Neural cell (in vitro differentiated cells): ENCODE measurements at regions not wholly inside any gene's neighbourhood (a gene's known extent, or its start where the extent isn't known, plus 50 kb on each side); places are given as distances from the start of the nearest gene placed in this dataset.

ENCODE experiments used
- H2AFZ ChIP-seq: fragments of 200-600, 300-800 bp; sonication (generic), shearing (Covaris generic); 2 replicates; pipeline ENCODE4 v1.6.0; 2014; ENCODE audit warnings: low read depth, mild to moderate bottlenecking, antibody characterized with exemption, low read length, moderate library complexity
- H3F3A ChIP-seq: fragments of 200-600 bp; shearing (Covaris generic); 2 replicates; pipeline ENCODE4 v1.6.1; 2016; ENCODE audit warnings: mild to moderate bottlenecking, moderate library complexity, mixed read lengths, antibody characterized with exemption, low read length; ENCODE audit not compliant: insufficient read depth, poor library complexity, severe bottlenecking
- H3K27ac ChIP-seq: fragments of 200-600, 300-800 bp; sonication (generic), shearing (Covaris generic); 2 replicates; pipeline ENCODE4 v1.5.1; 2014; ENCODE audit warnings: mild to moderate bottlenecking, low read length, moderate library complexity
- H3K27me3 ChIP-seq: fragments of 300-800, 200-600 bp; sonication (generic), shearing (Covaris generic); 2 replicates; pipeline ENCODE4 v1.6.0; 2014; ENCODE audit warnings: mild to moderate bottlenecking, low read depth, low read length, moderate library complexity; ENCODE audit not compliant: insufficient read depth
- H3K36me3 ChIP-seq: fragments of 300-800, 200-600 bp; sonication (generic), shearing (Covaris generic); 2 replicates; pipeline ENCODE4 v1.5.1; 2014; ENCODE audit warnings: mild to moderate bottlenecking, antibody characterized with exemption, low read length, moderate library complexity; ENCODE audit not compliant: insufficient read depth
- H3K4me2 ChIP-seq: fragments of 300-800, 200-600 bp; sonication (generic), shearing (Covaris generic); 2 replicates; pipeline ENCODE4 v1.6.0; 2014; ENCODE audit warnings: mild to moderate bottlenecking, low read length
- H3K4me3 ChIP-seq: fragments of 300-800, 200-600 bp; sonication (generic), shearing (Covaris generic); 2 replicates; pipeline ENCODE4 v1.5.1; 2014; ENCODE audit warnings: mild to moderate bottlenecking, low read length, moderate library complexity
- H3K79me2 ChIP-seq: fragments of 200-600 bp; shearing (Covaris generic); replicated peaks from 2 replicates; pipeline ENCODE4 v1.6.0; 2014; ENCODE audit warnings: mild to moderate bottlenecking, low read length, moderate library complexity; ENCODE audit not compliant: insufficient read depth
- H3K9ac ChIP-seq: fragments of 300-800, 200-600 bp; sonication (generic), shearing (Covaris generic); 2 replicates; pipeline ENCODE4 v1.6.1; 2016; ENCODE audit warnings: mild to moderate bottlenecking, low read length, mixed read lengths
- H3K9me2 ChIP-seq: fragments of 200-600 bp; shearing (Covaris generic); 2 replicates; pipeline ENCODE4 v1.6.1; 2016; ENCODE audit warnings: mild to moderate bottlenecking, low read length, mixed read lengths; ENCODE audit not compliant: insufficient read depth
- H3K9me3 ChIP-seq: fragments of 200-600, 300-800 bp; sonication (generic), shearing (Covaris generic); 2 replicates; pipeline ENCODE4 v1.6.1; 2016; ENCODE audit warnings: mild to moderate bottlenecking, mixed run types, low read length, moderate library complexity, mixed read lengths
- H4K20me1 ChIP-seq: fragments of 200-600 bp; shearing (Covaris generic); 2 replicates; pipeline ENCODE4 v1.6.1; 2016; ENCODE audit warnings: mild to moderate bottlenecking, mixed run types; ENCODE audit not compliant: insufficient read depth
- EP300 ChIP-seq: fragments of 450-650 bp; conservative IDR thresholded peaks from 2 replicates; pipeline ENCODE4 v1.6.1; 2014; ENCODE audit warnings: antibody characterized with exemption, mild to moderate bottlenecking, moderate library complexity; ENCODE audit not compliant: poor library complexity, severe bottlenecking
- MXI1 ChIP-seq: fragments of 450-650 bp; conservative IDR thresholded peaks from 2 replicates; pipeline ENCODE4 v1.6.1; 2014; ENCODE audit warnings: antibody characterized with exemption, mild to moderate bottlenecking; ENCODE audit not compliant: poor library complexity, severe bottlenecking
- POLR2AphosphoS5 ChIP-seq: IDR thresholded peaks from 2 replicates; pipeline ENCODE4 v1.6.1; 2012
- RAD21 ChIP-seq: fragments of 450-650 bp; conservative IDR thresholded peaks from 2 replicates; pipeline ENCODE4 v1.6.1; 2014; ENCODE audit warnings: antibody characterized with exemption, mild to moderate bottlenecking, moderate library complexity
- SMC3 ChIP-seq: fragments of 450-650 bp; conservative IDR thresholded peaks from 2 replicates; pipeline ENCODE4 v1.6.1; 2014; ENCODE audit warnings: antibody characterized with exemption, mild to moderate bottlenecking, moderate library complexity; ENCODE audit not compliant: poor library complexity
- TAF1 ChIP-seq: IDR thresholded peaks from 2 replicates; pipeline ENCODE4 v1.6.1; 2012; ENCODE audit warnings: low read depth
- TF ChIP-seq, protein P1 (sequence below): IDR thresholded peaks from 2 replicates; pipeline ENCODE4 v1.6.1; 2012; ENCODE audit warnings: borderline replicate concordance
- TF ChIP-seq, protein P2 (sequence below): fragments of 450-650 bp; IDR thresholded peaks from 2 replicates; pipeline ENCODE4 v1.5.1; 2014; ENCODE audit warnings: antibody characterized with exemption, mild to moderate bottlenecking, moderate library complexity; ENCODE audit not compliant: poor library complexity, severe bottlenecking

DNA sequence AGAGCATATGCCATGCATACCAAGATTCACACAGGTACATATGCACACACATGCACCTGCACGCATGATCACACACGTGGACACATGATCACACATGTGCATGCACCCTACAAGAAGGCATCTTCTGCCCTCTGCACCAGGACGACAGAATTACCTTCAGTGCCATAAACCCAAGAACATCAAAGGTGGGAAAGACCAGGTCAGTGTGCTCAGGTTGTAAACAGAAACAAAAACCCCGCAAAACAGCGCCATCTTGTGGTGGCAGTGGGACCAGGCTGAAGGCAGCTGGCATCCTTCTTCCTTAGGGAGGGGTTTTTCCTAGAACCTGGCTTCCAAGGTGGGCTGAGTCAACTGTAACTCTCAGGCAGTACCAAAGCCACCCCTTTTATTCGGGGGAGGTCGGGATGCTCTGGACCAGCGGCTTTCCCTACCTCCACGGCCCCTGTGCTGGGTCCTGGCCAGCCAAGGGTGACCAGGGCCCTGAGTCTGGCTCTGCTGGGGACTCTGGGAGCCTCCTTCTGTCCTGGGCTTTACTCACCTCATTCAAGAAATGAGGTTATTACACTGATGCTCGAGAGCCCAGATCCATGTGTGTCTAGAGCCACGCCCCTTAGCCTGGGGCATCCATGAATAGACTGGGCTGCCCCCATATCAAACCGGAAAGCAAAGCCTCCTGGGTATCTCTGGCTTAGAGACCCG, 69.4 kb upstream of the FGF3 start:
- no peaks in the 10 kb centered on the region for H4K20me1 ChIP-seq
- TF ChIP-seq, protein P1, sequence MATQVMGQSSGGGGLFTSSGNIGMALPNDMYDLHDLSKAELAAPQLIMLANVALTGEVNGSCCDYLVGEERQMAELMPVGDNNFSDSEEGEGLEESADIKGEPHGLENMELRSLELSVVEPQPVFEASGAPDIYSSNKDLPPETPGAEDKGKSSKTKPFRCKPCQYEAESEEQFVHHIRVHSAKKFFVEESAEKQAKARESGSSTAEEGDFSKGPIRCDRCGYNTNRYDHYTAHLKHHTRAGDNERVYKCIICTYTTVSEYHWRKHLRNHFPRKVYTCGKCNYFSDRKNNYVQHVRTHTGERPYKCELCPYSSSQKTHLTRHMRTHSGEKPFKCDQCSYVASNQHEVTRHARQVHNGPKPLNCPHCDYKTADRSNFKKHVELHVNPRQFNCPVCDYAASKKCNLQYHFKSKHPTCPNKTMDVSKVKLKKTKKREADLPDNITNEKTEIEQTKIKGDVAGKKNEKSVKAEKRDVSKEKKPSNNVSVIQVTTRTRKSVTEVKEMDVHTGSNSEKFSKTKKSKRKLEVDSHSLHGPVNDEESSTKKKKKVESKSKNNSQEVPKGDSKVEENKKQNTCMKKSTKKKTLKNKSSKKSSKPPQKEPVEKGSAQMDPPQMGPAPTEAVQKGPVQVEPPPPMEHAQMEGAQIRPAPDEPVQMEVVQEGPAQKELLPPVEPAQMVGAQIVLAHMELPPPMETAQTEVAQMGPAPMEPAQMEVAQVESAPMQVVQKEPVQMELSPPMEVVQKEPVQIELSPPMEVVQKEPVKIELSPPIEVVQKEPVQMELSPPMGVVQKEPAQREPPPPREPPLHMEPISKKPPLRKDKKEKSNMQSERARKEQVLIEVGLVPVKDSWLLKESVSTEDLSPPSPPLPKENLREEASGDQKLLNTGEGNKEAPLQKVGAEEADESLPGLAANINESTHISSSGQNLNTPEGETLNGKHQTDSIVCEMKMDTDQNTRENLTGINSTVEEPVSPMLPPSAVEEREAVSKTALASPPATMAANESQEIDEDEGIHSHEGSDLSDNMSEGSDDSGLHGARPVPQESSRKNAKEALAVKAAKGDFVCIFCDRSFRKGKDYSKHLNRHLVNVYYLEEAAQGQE = no peak
- TF ChIP-seq, protein P2, sequence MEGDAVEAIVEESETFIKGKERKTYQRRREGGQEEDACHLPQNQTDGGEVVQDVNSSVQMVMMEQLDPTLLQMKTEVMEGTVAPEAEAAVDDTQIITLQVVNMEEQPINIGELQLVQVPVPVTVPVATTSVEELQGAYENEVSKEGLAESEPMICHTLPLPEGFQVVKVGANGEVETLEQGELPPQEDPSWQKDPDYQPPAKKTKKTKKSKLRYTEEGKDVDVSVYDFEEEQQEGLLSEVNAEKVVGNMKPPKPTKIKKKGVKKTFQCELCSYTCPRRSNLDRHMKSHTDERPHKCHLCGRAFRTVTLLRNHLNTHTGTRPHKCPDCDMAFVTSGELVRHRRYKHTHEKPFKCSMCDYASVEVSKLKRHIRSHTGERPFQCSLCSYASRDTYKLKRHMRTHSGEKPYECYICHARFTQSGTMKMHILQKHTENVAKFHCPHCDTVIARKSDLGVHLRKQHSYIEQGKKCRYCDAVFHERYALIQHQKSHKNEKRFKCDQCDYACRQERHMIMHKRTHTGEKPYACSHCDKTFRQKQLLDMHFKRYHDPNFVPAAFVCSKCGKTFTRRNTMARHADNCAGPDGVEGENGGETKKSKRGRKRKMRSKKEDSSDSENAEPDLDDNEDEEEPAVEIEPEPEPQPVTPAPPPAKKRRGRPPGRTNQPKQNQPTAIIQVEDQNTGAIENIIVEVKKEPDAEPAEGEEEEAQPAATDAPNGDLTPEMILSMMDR = peak; percentile 81
- TF ChIP-seq POLR2AphosphoS5 = no peak
- TF ChIP-seq EP300 = peak; percentile 13
- peak; percentile 66 for TF ChIP-seq RAD21
- peak; percentile 75 for TF ChIP-seq SMC3
- no peak for TF ChIP-seq MXI1
- no peaks in the 10 kb centered on the region for H3K79me2 ChIP-seq
- H3K27me3 ChIP-seq = no peaks in the 10 kb centered on the region
- no peaks in the 10 kb centered on the region for H3K9me3 ChIP-seq
- H2AFZ ChIP-seq = no peak overlapping the region
- H3K4me3 ChIP-seq = no peak overlapping the region
- peaks cover 11% of the 10 kb centered on the region for H3F3A ChIP-seq
- H3K27ac ChIP-seq = peak overlapping the region; percentile 54
- no peak overlapping the region for H3K9ac ChIP-seq
- H3K36me3 ChIP-seq = no peaks in the 10 kb centered on the region
- no peaks in the 10 kb centered on the region for H3K9me2 ChIP-seq
- no peak overlapping the region for H3K4me2 ChIP-seq

DNA sequence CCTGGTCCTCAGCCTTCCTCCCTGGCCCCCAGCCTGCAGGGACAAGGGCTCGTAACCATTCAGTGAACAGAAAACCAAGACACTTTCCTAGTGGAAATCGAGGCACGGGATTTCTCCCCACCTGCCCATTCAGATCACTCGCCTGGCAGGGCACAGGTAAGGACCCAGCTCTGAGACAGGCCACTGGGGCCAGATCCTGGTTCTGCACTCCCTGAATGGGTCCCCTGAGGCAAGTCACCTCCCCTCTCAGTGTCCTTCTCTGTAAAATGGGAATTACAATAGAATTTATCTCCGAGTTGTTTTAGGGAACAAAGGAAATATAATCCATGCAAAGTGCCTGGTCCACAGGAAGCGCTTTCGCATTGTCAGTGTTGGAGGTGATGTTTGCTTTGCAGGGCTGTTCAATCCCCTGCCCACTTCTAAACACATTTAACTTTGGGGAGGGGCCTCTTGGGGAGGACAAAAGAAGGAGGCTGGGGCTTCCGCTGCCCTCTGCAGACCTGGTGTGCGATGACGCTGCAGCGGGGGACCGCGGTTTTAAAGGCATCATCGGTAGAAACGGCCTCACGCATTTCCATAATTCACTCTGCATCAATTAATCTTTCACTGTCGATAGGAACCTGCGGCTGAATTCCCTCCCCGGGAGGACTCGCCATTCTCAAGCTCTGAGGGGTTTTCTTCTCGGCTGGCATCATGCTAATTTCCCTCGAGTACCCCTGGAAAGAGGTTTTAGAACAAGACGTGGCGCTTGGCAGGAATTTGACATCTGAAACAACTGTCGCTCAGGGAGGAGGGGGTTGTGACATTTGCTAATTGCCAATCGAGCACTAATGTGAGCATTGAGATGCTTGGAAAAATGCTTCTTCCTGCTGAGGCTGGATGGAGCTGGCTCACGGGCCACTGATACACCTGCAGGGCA, 70.4 kb upstream of the FGF3 start:
- Histone ChIP-seq H3K79me2 (no peaks in the 10 kb centered on the region), H3K9me3 (no peaks in the 10 kb centered on the region), H4K20me1 (no peaks in the 10 kb centered on the region), H3K9ac (peak overlapping the region; percentile 44), H2AFZ (no peak overlapping the region), H3K27ac (peak overlapping the region; percentile 54), H3K9me2 (no peaks in the 10 kb centered on the region), H3K4me2 (peak overlapping the region; percentile 37), H3K27me3 (no peaks in the 10 kb centered on the region), H3F3A (peaks cover 11% of the 10 kb centered on the region), H3K36me3 (no peaks in the 10 kb centered on the region), H3K4me3 (peak overlapping the region; percentile 53)
- TF ChIP-seq TAF1 = no peak
- TF ChIP-seq POLR2AphosphoS5 = peak; percentile 63
- peak; percentile 65 for TF ChIP-seq EP300
